Activated CD8-positive, alpha-beta memory T cell treated with anti-CD3 and anti-CD28 coated beads for 4 hours (primary cell): ENCODE measurements at regions not wholly inside any gene's neighbourhood (a gene's known extent, or its start where the extent isn't known, plus 50 kb on each side); places are given as distances from the start of the nearest gene placed in this dataset.

ENCODE experiments used
- DNase-seq, 2 donors: peaks; one replicate each; pipeline ENCODE4 v3.0.0-alpha.2; 2020; ENCODE audit warnings: low read depth in 2 of 2

GRCh38 chr9:106526716-106527204, 336.2 kb upstream of the ZNF462 start:
- no peak for DNase-seq

GRCh38 chr9:106528158-106528557, 334.8 kb upstream of the ZNF462 start:
- DNase-seq, result no peak

- DNase-seq, result no peak
These were observed 333.4 kb upstream of the ZNF462 start for GRCh38 chr9:106529616-106530015.

GRCh38 chr9:106531491-106531890, 331.5 kb upstream of the ZNF462 start:
- no peak for DNase-seq

GRCh38 chr9:106532306-106533015, 330.5 kb upstream of the ZNF462 start:
- DNase-seq, result no peak

- no peak for DNase-seq
These were observed 328.2 kb upstream of the ZNF462 start for GRCh38 chr9:106534800-106535199.

- DNase-seq, result no peak
These were observed 327.5 kb upstream of the ZNF462 start for GRCh38 chr9:106535439-106535838.

GRCh38 chr9:106557996-106558667, 304.8 kb upstream of the ZNF462 start:
- no peak for DNase-seq

GRCh38 chr9:106560540-106560939, 302.4 kb upstream of the ZNF462 start:
- no peak for DNase-seq

GRCh38 chr9:106575823-106576222, 287.1 kb upstream of the ZNF462 start:
- DNase-seq, result no peak

- no peak for DNase-seq
These were observed 286.7 kb upstream of the ZNF462 start for GRCh38 chr9:106576232-106576760.

GRCh38 chr9:106577121-106577520, 285.8 kb upstream of the ZNF462 start:
- no peak for DNase-seq

GRCh38 chr9:106580546-106580945, 282.4 kb upstream of the ZNF462 start:
- no peak for DNase-seq

GRCh38 chr9:106581973-106582372, 281.0 kb upstream of the ZNF462 start:
- DNase-seq, result no peak

- no peak for DNase-seq
These were observed 279.2 kb upstream of the ZNF462 start for GRCh38 chr9:106583751-106584150.

- DNase-seq, result no peak
These were observed 275.9 kb upstream of the ZNF462 start for GRCh38 chr9:106587042-106587441.

GRCh38 chr9:106588626-106589025, 274.3 kb upstream of the ZNF462 start:
- no peak for DNase-seq

GRCh38 chr9:106590759-106591505, 272.0 kb upstream of the ZNF462 start:
- no peak for DNase-seq

- DNase-seq, result no peak
These were observed 269.8 kb upstream of the ZNF462 start for GRCh38 chr9:106593201-106593600.

- no peak for DNase-seq
These were observed 266.0 kb upstream of the ZNF462 start for GRCh38 chr9:106596984-106597383.

- DNase-seq, result no peak
These were observed 261.9 kb upstream of the ZNF462 start for GRCh38 chr9:106600955-106601560.

- no peak for DNase-seq
These were observed 260.6 kb upstream of the ZNF462 start for GRCh38 chr9:106602344-106602743.
